ENCODE measurements at regions not wholly inside any gene's neighbourhood (a gene's known extent, or its start where the extent isn't known, plus 50 kb on each side); places are given as distances from the start of the nearest gene placed in this dataset.
A peak's percentile ranks its signal among the peaks of the same experiment; 100 is the strongest.
"Not testable (repeated sequence)": the region's sequence is repeated elsewhere in the genome, so short reads cannot be mapped to it uniquely, and the experiment has no call there.

GRCh38 chr5:19287548-19288277 is 700.3 kb downstream of the CDH18 start:
- DNase-seq = not testable (repeated sequence)

GRCh38 chr5:19288311-19288710 is 699.7 kb downstream of the CDH18 start:
- DNase-seq = not testable (repeated sequence)

GRCh38 chr5:19297934-19298333 is 690.1 kb downstream of the CDH18 start:
- no peak for DNase-seq

GRCh38 chr5:19301271-19301670 is 686.7 kb downstream of the CDH18 start:
- no peak for DNase-seq

GRCh38 chr5:19314840-19315239 is 673.2 kb downstream of the CDH18 start:
- no peak for DNase-seq

- no peak for DNase-seq
These were observed 668.7 kb downstream of the CDH18 start for GRCh38 chr5:19319252-19319651.

DNA sequence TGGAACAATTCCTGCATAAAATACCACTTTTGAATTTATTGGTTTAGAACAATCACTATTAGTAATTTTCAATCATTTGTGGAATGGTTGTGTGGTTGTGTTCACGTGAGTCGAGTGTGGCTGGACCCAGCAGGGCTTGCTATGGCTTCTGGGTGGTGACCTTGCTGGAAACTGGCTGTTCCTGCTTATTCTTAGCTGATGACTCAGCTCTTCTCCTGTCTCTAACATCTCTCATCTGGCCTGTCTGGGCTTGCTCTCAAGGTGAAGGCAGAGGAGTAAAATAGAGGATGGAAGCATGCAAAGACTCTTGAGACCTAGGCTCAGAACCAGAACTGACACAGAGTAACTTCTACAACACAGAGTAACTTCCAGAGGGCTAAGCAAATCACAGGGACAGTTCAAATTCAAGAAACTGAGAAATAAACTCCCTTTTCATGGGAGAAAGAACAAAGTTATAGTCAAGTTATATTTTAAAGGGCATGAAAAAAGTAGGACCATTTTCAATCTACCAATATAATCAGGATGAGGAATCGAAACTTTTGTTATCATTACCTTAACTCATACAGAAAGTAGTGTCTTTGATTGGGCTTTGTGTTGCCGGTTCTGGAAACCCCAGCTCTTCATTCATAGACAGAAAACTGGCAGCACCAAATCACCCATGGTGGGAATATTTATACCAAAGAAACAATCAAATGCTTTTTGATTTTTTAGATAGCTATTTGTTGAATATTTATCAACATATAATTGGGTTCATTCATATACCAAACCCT is 665.1 kb downstream of the CDH18 start:
- DNase-seq = peak; percentile 31

DNA sequence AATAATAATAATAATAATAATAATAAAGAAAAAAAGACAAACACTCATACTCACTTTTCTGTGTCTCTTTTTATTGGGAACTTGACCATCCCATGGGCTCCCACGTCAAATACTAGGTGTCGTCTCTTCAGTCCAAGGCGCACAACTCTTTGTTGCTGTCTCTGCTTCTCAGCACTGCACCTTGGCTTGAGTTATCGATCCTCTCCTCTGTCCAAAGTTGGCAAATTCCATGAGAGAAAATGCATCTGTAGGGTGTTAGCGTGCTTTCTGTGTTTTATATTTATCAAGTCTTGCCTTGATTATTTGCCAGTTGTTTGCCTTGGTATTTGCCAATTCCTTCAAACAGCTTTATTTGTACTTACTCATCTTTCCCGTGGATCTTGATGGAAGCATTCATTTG is 653.7 kb downstream of the CDH18 start:
- DNase-seq = no peak

DNA sequence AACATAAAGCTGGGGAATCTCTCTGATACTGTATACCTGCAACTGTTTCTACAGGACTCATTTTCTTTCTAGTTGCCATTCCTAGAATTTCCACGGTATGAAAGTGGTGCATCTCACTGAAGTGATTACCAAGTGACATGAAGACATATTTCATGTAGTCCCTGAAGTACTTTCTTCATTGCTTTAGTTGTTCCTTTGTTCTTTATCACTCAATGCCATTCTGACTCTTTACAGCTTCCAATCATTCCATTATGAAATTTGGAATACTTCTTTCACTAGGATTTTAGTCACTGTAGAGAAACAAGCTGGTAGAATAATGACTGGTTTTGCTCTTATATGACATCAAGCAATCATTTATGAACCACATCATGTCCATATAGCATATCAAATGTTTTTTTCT is 645.1 kb downstream of the CDH18 start:
- DNase-seq = no peak

DNA sequence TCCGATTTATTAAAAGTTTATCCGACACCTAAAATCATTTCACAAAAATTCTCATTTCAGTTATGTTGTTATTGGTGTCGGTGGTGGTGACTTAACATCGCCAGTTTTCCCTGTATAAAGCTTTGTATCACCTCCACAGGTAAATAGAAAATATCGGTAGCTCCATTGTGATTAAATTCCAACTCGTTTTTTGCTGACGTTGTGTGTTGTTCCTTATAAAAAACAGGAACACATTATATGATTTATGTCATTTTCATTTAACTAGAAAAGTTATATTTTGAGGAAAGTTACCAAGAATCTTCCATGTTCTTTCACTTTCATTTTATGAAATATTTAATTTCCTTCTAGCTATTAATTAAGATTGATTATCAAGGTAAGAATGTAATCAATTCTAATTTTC is 635.9 kb downstream of the CDH18 start:
- no peak for DNase-seq

DNA sequence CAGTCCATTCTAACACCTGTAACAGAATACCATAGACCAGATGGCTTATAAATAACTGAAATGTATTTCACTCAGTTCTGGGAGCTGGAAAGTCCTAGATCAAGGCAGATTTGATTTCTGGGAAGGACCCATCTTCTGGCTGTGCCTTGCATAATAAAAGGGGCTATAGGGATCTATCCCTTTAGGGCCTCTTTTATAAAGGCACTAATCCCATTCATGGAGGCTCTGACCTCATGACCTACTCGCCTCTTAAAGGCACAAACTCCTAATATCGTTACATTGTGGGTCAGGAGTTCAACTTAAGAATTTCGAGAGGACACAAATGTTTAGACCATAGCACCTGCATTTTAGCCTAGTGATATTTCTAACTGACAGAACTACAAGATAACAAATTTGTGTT is 619.0 kb downstream of the CDH18 start:
- no peak for DNase-seq

- no peak for DNase-seq
These were observed 618.4 kb downstream of the CDH18 start for GRCh38 chr5:19369561-19369960.

- DNase-seq = no peak
These were observed 617.2 kb downstream of the CDH18 start for GRCh38 chr5:19370655-19371386.

DNA sequence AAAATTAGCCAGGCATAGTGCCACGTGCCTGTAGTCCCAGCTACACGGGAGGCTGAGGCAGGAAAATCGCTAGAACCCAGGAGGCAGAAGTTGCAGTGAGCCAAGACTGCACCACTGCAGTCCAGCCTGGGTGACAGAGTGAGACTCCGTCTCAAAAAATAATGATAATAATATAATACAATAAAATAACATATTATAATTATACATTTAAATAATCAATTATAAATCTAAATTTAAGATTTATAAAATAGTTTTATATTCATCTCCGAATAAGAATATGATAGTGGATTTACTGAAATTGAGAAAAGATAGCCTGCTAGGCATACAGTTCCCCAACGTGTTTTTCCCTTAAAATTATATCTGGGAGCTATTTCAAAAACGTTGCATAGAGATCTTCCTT is 599.6 kb downstream of the CDH18 start:
- no peak for DNase-seq

- no peak for DNase-seq
These were observed 587.0 kb downstream of the CDH18 start for GRCh38 chr5:19401032-19401431.

DNA sequence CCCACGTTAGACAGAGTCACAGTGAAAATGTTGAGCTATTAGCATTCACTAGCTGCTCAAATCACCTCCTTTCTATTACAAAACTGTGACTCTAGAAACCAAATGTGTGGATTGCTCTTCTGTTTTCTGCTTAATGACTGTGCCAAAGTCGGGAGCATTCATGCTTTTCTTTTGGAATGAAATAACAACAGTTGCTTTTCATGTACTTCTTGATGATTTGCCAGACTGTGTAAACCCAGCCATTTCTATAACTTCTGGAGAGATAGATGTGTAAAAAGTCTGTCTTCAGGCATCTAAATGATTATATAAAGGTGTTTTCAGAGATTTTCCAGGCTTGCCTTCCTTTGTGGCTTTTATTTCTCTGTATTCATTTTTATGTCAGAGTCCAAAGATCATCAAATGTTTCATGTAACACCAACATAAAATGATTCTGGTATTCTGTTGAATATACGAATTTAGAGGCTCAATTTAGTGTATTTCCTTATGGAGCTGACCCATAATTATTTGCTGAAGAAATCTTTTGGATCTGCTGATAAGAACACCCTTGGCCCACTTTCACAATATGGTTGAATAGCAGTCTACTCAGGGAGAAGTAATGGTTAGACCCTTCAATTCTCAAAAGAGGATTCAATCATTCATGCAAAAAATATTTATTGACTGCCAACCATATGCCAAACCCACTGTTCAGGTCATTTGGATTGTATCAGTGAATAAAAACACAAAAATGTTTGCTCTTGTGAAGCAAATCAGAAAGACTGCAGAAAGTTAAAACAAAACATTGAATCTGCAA is 581.2 kb downstream of the CDH18 start:
- no peak for DNase-seq

GRCh38 chr5:19408149-19408548 is 579.9 kb downstream of the CDH18 start:
- DNase-seq = no peak

GRCh38 chr5:19411936-19412335 is 576.1 kb downstream of the CDH18 start:
- DNase-seq = no peak
